ENCODE measurements at regions not wholly inside any gene's neighbourhood (a gene's known extent, or its start where the extent isn't known, plus 50 kb on each side); places are given as distances from the start of the nearest gene placed in this dataset.

- TF ChIP-seq, protein P1, sequence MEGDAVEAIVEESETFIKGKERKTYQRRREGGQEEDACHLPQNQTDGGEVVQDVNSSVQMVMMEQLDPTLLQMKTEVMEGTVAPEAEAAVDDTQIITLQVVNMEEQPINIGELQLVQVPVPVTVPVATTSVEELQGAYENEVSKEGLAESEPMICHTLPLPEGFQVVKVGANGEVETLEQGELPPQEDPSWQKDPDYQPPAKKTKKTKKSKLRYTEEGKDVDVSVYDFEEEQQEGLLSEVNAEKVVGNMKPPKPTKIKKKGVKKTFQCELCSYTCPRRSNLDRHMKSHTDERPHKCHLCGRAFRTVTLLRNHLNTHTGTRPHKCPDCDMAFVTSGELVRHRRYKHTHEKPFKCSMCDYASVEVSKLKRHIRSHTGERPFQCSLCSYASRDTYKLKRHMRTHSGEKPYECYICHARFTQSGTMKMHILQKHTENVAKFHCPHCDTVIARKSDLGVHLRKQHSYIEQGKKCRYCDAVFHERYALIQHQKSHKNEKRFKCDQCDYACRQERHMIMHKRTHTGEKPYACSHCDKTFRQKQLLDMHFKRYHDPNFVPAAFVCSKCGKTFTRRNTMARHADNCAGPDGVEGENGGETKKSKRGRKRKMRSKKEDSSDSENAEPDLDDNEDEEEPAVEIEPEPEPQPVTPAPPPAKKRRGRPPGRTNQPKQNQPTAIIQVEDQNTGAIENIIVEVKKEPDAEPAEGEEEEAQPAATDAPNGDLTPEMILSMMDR (IDR thresholded peaks at IDR 0.05) = no peak
- TF ChIP-seq POLR2A (IDR thresholded peaks at IDR 0.05) (no peak), POLR2AphosphoS5 (IDR thresholded peaks at IDR 0.05) (peak; percentile 51)
Measured at GRCh38 chr6:128569732-128570679, 49.6 kb upstream of the PTPRK start.
